K562 (cell line): ENCODE measurements at regions not wholly inside any gene's neighbourhood (a gene's known extent, or its start where the extent isn't known, plus 50 kb on each side); places are given as distances from the start of the nearest gene placed in this dataset.

Source experiments
- ATAC-seq: fragments of 200-7000 bp; cut with Tn5 transposase; 3 replicates; pipeline ENCODE4 v1.9.1; 2020; ENCODE audit warnings: moderate library complexity
- BruUV-seq: library from RNA; stranded (reverse); fragments of 400-500 nt; replicated peaks from 2 replicates; lab custom pipeline; 2021; lab: Mats Ljungman, UMichigan
- CTCF ChIA-PET: fragments of 300-600 bp; formaldehyde crosslinking; extraction: SDS; loops from one replicate; lab custom pipeline; 2021; ENCODE audit warnings: low intra/inter-chr PET ratio; lab: Yijun Ruan, JAX
- POLR2A ChIA-PET: fragments of 300-600, 350-650 bp; sonication (Branson Sonifier 250); formaldehyde crosslinking; extraction: SDS; loops from one replicate; lab custom pipeline; 2021; ENCODE audit warnings: antibody characterized with exemption, inconsistent platforms; lab: Yijun Ruan, JAX
- DNase-seq, 4 experiments: peaks; one replicate each; pipeline versions ENCODE4 v3.0.0 to v3.0.0-alpha.2; 2011 to 2018; ENCODE audit warnings: low spot score in 3 of 4, mixed read lengths in 3 of 4; ENCODE audit errors: extremely low read depth in 1 of 4
- FAIRE-seq: peaks from 2 replicates; lab custom pipeline; 2011; peaks lifted over from hg19 to GRCh38; lab: Jason Lieb, UNC
- H2AFZ ChIP-seq: 2 replicates; pipeline ENCODE4 v1.6.0; 2011; ENCODE audit warnings: low read depth, low read length, control low read depth, inconsistent platforms
- H3K27ac ChIP-seq: fragments of 200-600 bp; 3 replicates; pipeline ENCODE4 v1.8.0; 2011; ENCODE audit warnings: low read depth, mild to moderate bottlenecking, control low read depth, inconsistent platforms, low read length, moderate library complexity, mixed read lengths; ENCODE audit errors: extremely low read depth
- H3K27me3 ChIP-seq, 2 experiments: fragments of 300-600 bp in 1 of 2; 2 replicates in 1 of 2; 3 replicates in 1 of 2; pipeline versions ENCODE4 v1.6.0 to v1.8.0; 2011; ENCODE audit warnings: inconsistent platforms in 2 of 2, low read length in 2 of 2, mild to moderate bottlenecking in 1 of 2, mixed read lengths in 1 of 2, moderate library complexity in 1 of 2; ENCODE audit not compliant: control insufficient read depth in 2 of 2, insufficient read depth in 2 of 2
- H3K36me3 ChIP-seq: fragments of 300-600 bp; 3 replicates; pipeline ENCODE4 v1.8.0; 2011; ENCODE audit warnings: mild to moderate bottlenecking, low read length, inconsistent platforms; ENCODE audit not compliant: control insufficient read depth, insufficient read depth
- H3K4me1 ChIP-seq, 2 experiments: fragments of 200-600 bp in 1 of 2; replicated peaks in 1 of 2; 2 replicates in 1 of 2; 3 replicates in 1 of 2; pipeline versions ENCODE4 v1.5.1 to v1.8.0; 2011; ENCODE audit warnings: inconsistent platforms in 2 of 2, low read length in 2 of 2, mild to moderate bottlenecking in 1 of 2, mixed read lengths in 1 of 2, moderate library complexity in 1 of 2; ENCODE audit not compliant: control insufficient read depth in 2 of 2, insufficient read depth in 2 of 2
- H3K4me2 ChIP-seq: 2 replicates; pipeline ENCODE4 v1.6.1; 2011; ENCODE audit warnings: low read length, control low read depth, inconsistent platforms, mixed read lengths; ENCODE audit not compliant: insufficient read depth
- H3K4me3 ChIP-seq: fragments of 200-600 bp; sonication (generic), shearing (Covaris generic); 2 replicates; pipeline ENCODE4 v1.5.1; 2016; ENCODE audit warnings: control low read depth, inconsistent platforms
- H3K79me2 ChIP-seq: fragments of 200-600 bp; 3 replicates; pipeline ENCODE4 v1.8.0; 2011; ENCODE audit warnings: low read length, inconsistent platforms; ENCODE audit not compliant: control insufficient read depth, insufficient read depth
- H3K9ac ChIP-seq, 2 experiments: 2 replicates each; pipeline versions ENCODE4 v1.6.0 to v1.6.1; 2011; ENCODE audit warnings: low read depth in 2 of 2, low read length in 2 of 2, control low read depth in 1 of 2, inconsistent platforms in 1 of 2, mild to moderate bottlenecking in 1 of 2, mixed read lengths in 1 of 2; ENCODE audit not compliant: insufficient read depth in 1 of 2
- H3K9me1 ChIP-seq: one replicate; pipeline ENCODE4 v1.6.0; 2011; ENCODE audit warnings: inconsistent platforms, mild to moderate bottlenecking, low read length, moderate library complexity; ENCODE audit not compliant: control insufficient read depth, insufficient read depth
- H3K9me3 ChIP-seq: replicated peaks from 2 replicates; pipeline ENCODE4 v1.5.1; 2011; ENCODE audit warnings: low read depth, low read length, inconsistent platforms; ENCODE audit not compliant: control insufficient read depth, insufficient read depth
- H4K20me1 ChIP-seq: replicated peaks from 2 replicates; pipeline ENCODE4 v1.6.1; 2011; ENCODE audit warnings: low read length, inconsistent platforms, mixed read lengths; ENCODE audit not compliant: control insufficient read depth, insufficient read depth
- ATF3 ChIP-seq, 2 experiments: fragments of 450-650 bp in 1 of 2; sonication (generic) in 1 of 2; formaldehyde crosslinking in 1 of 2; IDR thresholded peaks in 1 of 2; conservative IDR thresholded peaks in 1 of 2; 2 replicates each; pipeline versions ENCODE4 v1.6.1 to v1.8.1; 2016 to 2023; ENCODE audit warnings: mild to moderate bottlenecking in 2 of 2, moderate library complexity in 2 of 2, inconsistent platforms in 1 of 2, missing genetic modification reagents in 1 of 2
- CCNT2 ChIP-seq: IDR thresholded peaks from 2 replicates; pipeline ENCODE4 v1.6.1; 2011; ENCODE audit warnings: borderline replicate concordance, low read depth, mild to moderate bottlenecking, moderate library complexity, mixed read lengths, low read length; ENCODE audit not compliant: insufficient read length; ENCODE audit errors: extremely low read depth
- E2F3 ChIP-seq: fragments of 250-450 bp; sonication (Bioruptor Pico); IDR thresholded peaks from 2 replicates; pipeline ENCODE4 v1.4.0; 2020; ENCODE audit warnings: mild to moderate bottlenecking
- ESRRB ChIP-seq: fragments of 250-450 bp; sonication (Bioruptor Pico); IDR thresholded peaks from 2 replicates; pipeline ENCODE4 v1.5.0; 2020; ENCODE audit warnings: mild to moderate bottlenecking, moderate library complexity, borderline replicate concordance
- PHB2 ChIP-seq: fragments of 450-650 bp; IDR thresholded peaks from 2 replicates; pipeline ENCODE4 v1.6.1; 2017; ENCODE audit warnings: low read depth
- SIX5 ChIP-seq, 2 experiments: IDR thresholded peaks; 2 replicates each; pipeline ENCODE4 v1.6.1; 2011; ENCODE audit warnings: low read length in 2 of 2, borderline replicate concordance in 1 of 2, low read depth in 1 of 2, mild to moderate bottlenecking in 1 of 2, moderate library complexity in 1 of 2; ENCODE audit not compliant: insufficient read depth in 1 of 2
- SMARCA5 ChIP-seq: fragments of 450-650 bp; IDR thresholded peaks from 2 replicates; pipeline ENCODE4 v1.6.1; 2016
- ZBTB1 ChIP-seq: sonication (generic); formaldehyde crosslinking; IDR thresholded peaks from 2 replicates; pipeline ENCODE4 v1.8.1; 2023; ENCODE audit warnings: missing genetic modification reagents, low read depth, mild to moderate bottlenecking, borderline replicate concordance
- ZNF140 ChIP-seq: fragments of 250-450 bp; sonication (Bioruptor Pico); IDR thresholded peaks from 2 replicates; pipeline ENCODE4 v1.8.0; 2021; ENCODE audit warnings: moderate library complexity, mild to moderate bottlenecking, inconsistent platforms
- ZNF175 ChIP-seq: fragments of 200-800 bp; sonication (Bioruptor generic); IDR thresholded peaks from 2 replicates; pipeline ENCODE4 v1.6.1; 2016; ENCODE audit warnings: low read depth, mild to moderate bottlenecking, missing genetic modification characterization, missing compliant biosample characterization
- ZNF717 ChIP-seq: fragments of 250-450 bp; sonication (Bioruptor Pico); IDR thresholded peaks from 2 replicates; pipeline ENCODE4 v1.5.0; 2021
- WGBS: fragments of 100-300 bp; shearing (Covaris generic); methylation state at CpG from one replicate; pipeline ENCODE4 v1.1.6; 2016; ENCODE audit warnings: low coverage, mixed read lengths; ENCODE audit not compliant: insufficient coverage; ENCODE audit errors: missing lambda C conversion rate; 5-methylcytosine and 5-hydroxymethylcytosine counted together
- in situ Hi-C: fragments of 300-500 bp; cut with MboI; formaldehyde crosslinking; loops from 4 replicates; pipeline ENCODE4 v1.15.0; 2018; ENCODE audit warnings: inconsistent platforms, mixed read lengths
- intact Hi-C: fragments of 100-400 bp; cut with micrococcal nuclease; formaldehyde crosslinking; loops from 2 replicates; pipeline ENCODE4 v1.14.2; 2022

GRCh38 chr18:39208190-39208589, 1642.6 kb upstream of the CELF4 start:
- WGBS: 0% methylated on average over 2 of the region's 2 CpGs
- no peaks in the 10 kb centered on the region for H3K27me3 ChIP-seq
- in situ Hi-C loops (no loop called here), intact Hi-C loops (no loop called here)
- H3K36me3 ChIP-seq: no peaks in the 10 kb centered on the region
- no TSS peak for BruUV-seq
- no peaks in the 10 kb centered on the region for H3K79me2 ChIP-seq
- H3K4me3 ChIP-seq: no peak overlapping the region
- no peak overlapping the region for H2AFZ ChIP-seq
- no peaks in the 10 kb centered on the region for H3K9me3 ChIP-seq
- no peak for TF ChIP-seq CCNT2
- no peak for TF ChIP-seq SMARCA5
- no peak for TF ChIP-seq ZNF140
- no peak for TF ChIP-seq ESRRB (CRISPR knock-in tag)
- no peak for TF ChIP-seq SIX5 (IDR thresholded peaks at IDR 0.05; ENCODE audit: borderline replicate concordance in 1 of 2, insufficient read depth in 1 of 2, low read depth in 1 of 2, low read length in 2 of 2)
- no peak for TF ChIP-seq ATF3 (IDR thresholded peaks at IDR 0.05)
- no peak for TF ChIP-seq ATF3 (CRISPR knock-in tag; conservative IDR thresholded peaks at IDR 0.05)
- no peak for TF ChIP-seq ZNF717 (CRISPR knock-in tag)
- TF ChIP-seq E2F3 (CRISPR knock-in tag): no peak
- no peak for TF ChIP-seq PHB2
- TF ChIP-seq ZNF175: no peak
- TF ChIP-seq ZBTB1 (CRISPR knock-in tag): no peak
- no peaks in the 10 kb centered on the region for H3K9me1 ChIP-seq
- no peak for FAIRE-seq
- no peaks in the 10 kb centered on the region for H4K20me1 ChIP-seq
- no peak for DNase-seq
- no peaks in the 10 kb centered on the region for H3K4me1 ChIP-seq
- ATAC-seq: no peak
- H3K4me2 ChIP-seq: no peak overlapping the region
- no peak overlapping the region for H3K9ac ChIP-seq
- ChIA-PET CTCF (no interaction called here), POLR2A (no interaction called here)
- no peak overlapping the region for H3K27ac ChIP-seq
